K562 (cell line): ENCODE measurements at regions not wholly inside any gene's neighbourhood (a gene's known extent, or its start where the extent isn't known, plus 50 kb on each side); places are given as distances from the start of the nearest gene placed in this dataset.
A peak's percentile ranks its signal among the peaks of the same experiment; 100 is the strongest.

Experiments used
- ATAC-seq: fragments of 200-7000 bp; cut with Tn5 transposase; 3 replicates; pipeline ENCODE4 v1.9.1; 2020; ENCODE audit warnings: moderate library complexity
- BruUV-seq: library from RNA; stranded (reverse); fragments of 400-500 nt; replicated peaks from 2 replicates; lab custom pipeline; 2021; lab: Mats Ljungman, UMichigan
- CTCF ChIA-PET: fragments of 300-600 bp; formaldehyde crosslinking; extraction: SDS; loops from one replicate; lab custom pipeline; 2021; ENCODE audit warnings: low intra/inter-chr PET ratio; lab: Yijun Ruan, JAX
- POLR2A ChIA-PET: fragments of 300-600, 350-650 bp; sonication (Branson Sonifier 250); formaldehyde crosslinking; extraction: SDS; loops from one replicate; lab custom pipeline; 2021; ENCODE audit warnings: antibody characterized with exemption, inconsistent platforms; lab: Yijun Ruan, JAX
- DNase-seq, 4 experiments: peaks; one replicate each; pipeline versions ENCODE4 v3.0.0 to v3.0.0-alpha.2; 2011 to 2018; ENCODE audit warnings: low spot score in 3 of 4, mixed read lengths in 3 of 4; ENCODE audit errors: extremely low read depth in 1 of 4
- FAIRE-seq: peaks from 2 replicates; lab custom pipeline; 2011; peaks lifted over from hg19 to GRCh38; lab: Jason Lieb, UNC
- H2AFZ ChIP-seq: 2 replicates; pipeline ENCODE4 v1.6.0; 2011; ENCODE audit warnings: low read depth, low read length, control low read depth, inconsistent platforms
- H3K27ac ChIP-seq: fragments of 200-600 bp; 3 replicates; pipeline ENCODE4 v1.8.0; 2011; ENCODE audit warnings: low read depth, mild to moderate bottlenecking, control low read depth, inconsistent platforms, low read length, moderate library complexity, mixed read lengths; ENCODE audit errors: extremely low read depth
- H3K27me3 ChIP-seq, 2 experiments: fragments of 300-600 bp in 1 of 2; 2 replicates in 1 of 2; 3 replicates in 1 of 2; pipeline versions ENCODE4 v1.6.0 to v1.8.0; 2011; ENCODE audit warnings: inconsistent platforms in 2 of 2, low read length in 2 of 2, mild to moderate bottlenecking in 1 of 2, mixed read lengths in 1 of 2, moderate library complexity in 1 of 2; ENCODE audit not compliant: control insufficient read depth in 2 of 2, insufficient read depth in 2 of 2
- H3K36me3 ChIP-seq: fragments of 300-600 bp; 3 replicates; pipeline ENCODE4 v1.8.0; 2011; ENCODE audit warnings: mild to moderate bottlenecking, low read length, inconsistent platforms; ENCODE audit not compliant: control insufficient read depth, insufficient read depth
- H3K4me1 ChIP-seq, 2 experiments: fragments of 200-600 bp in 1 of 2; replicated peaks in 1 of 2; 2 replicates in 1 of 2; 3 replicates in 1 of 2; pipeline versions ENCODE4 v1.5.1 to v1.8.0; 2011; ENCODE audit warnings: inconsistent platforms in 2 of 2, low read length in 2 of 2, mild to moderate bottlenecking in 1 of 2, mixed read lengths in 1 of 2, moderate library complexity in 1 of 2; ENCODE audit not compliant: control insufficient read depth in 2 of 2, insufficient read depth in 2 of 2
- H3K4me2 ChIP-seq: 2 replicates; pipeline ENCODE4 v1.6.1; 2011; ENCODE audit warnings: low read length, control low read depth, inconsistent platforms, mixed read lengths; ENCODE audit not compliant: insufficient read depth
- H3K4me3 ChIP-seq: fragments of 200-600 bp; sonication (generic), shearing (Covaris generic); 2 replicates; pipeline ENCODE4 v1.5.1; 2016; ENCODE audit warnings: control low read depth, inconsistent platforms
- H3K79me2 ChIP-seq: fragments of 200-600 bp; 3 replicates; pipeline ENCODE4 v1.8.0; 2011; ENCODE audit warnings: low read length, inconsistent platforms; ENCODE audit not compliant: control insufficient read depth, insufficient read depth
- H3K9ac ChIP-seq, 2 experiments: 2 replicates each; pipeline versions ENCODE4 v1.6.0 to v1.6.1; 2011; ENCODE audit warnings: low read depth in 2 of 2, low read length in 2 of 2, control low read depth in 1 of 2, inconsistent platforms in 1 of 2, mild to moderate bottlenecking in 1 of 2, mixed read lengths in 1 of 2; ENCODE audit not compliant: insufficient read depth in 1 of 2
- H3K9me1 ChIP-seq: one replicate; pipeline ENCODE4 v1.6.0; 2011; ENCODE audit warnings: inconsistent platforms, mild to moderate bottlenecking, low read length, moderate library complexity; ENCODE audit not compliant: control insufficient read depth, insufficient read depth
- H3K9me3 ChIP-seq: replicated peaks from 2 replicates; pipeline ENCODE4 v1.5.1; 2011; ENCODE audit warnings: low read depth, low read length, inconsistent platforms; ENCODE audit not compliant: control insufficient read depth, insufficient read depth
- H4K20me1 ChIP-seq: replicated peaks from 2 replicates; pipeline ENCODE4 v1.6.1; 2011; ENCODE audit warnings: low read length, inconsistent platforms, mixed read lengths; ENCODE audit not compliant: control insufficient read depth, insufficient read depth
- AFF1 ChIP-seq, 2 experiments: fragments of 450-650 bp; IDR thresholded peaks; 2 replicates each; pipeline ENCODE4 v1.6.1; 2018; ENCODE audit warnings: mild to moderate bottlenecking in 2 of 2, low read depth in 1 of 2; ENCODE audit not compliant: partially characterized antibody in 2 of 2
- CHD2 ChIP-seq: IDR thresholded peaks from 2 replicates; pipeline ENCODE4 v1.6.1; 2011; ENCODE audit warnings: low read depth, low read length
- DEAF1 ChIP-seq: fragments of 450-650 bp; formaldehyde crosslinking; IDR thresholded peaks from 2 replicates; pipeline ENCODE4 v1.4.0; 2020; ENCODE audit warnings: mild to moderate bottlenecking, moderate library complexity
- ESRRA ChIP-seq: fragments of 450-650 bp; IDR thresholded peaks from 2 replicates; pipeline ENCODE4 v1.6.1; 2014; ENCODE audit warnings: low read depth, mild to moderate bottlenecking, moderate library complexity, borderline replicate concordance
- FOXA1 ChIP-seq: fragments of 450-650 bp; IDR thresholded peaks from 2 replicates; pipeline ENCODE4 v1.6.1; 2016; ENCODE audit warnings: mild to moderate bottlenecking, borderline replicate concordance
- NFE2 ChIP-seq: IDR thresholded peaks from 2 replicates; pipeline ENCODE4 v1.6.1; 2014; ENCODE audit warnings: antibody characterized with exemption, low read depth
- RFX5 ChIP-seq: IDR thresholded peaks from 2 replicates; pipeline ENCODE4 v1.6.1; 2011; ENCODE audit warnings: low read depth, mild to moderate bottlenecking, improper control_type of control experiment, low read length
- SAFB2 ChIP-seq: fragments of 200-400 bp; formaldehyde crosslinking; IDR thresholded peaks from 2 replicates; pipeline ENCODE4 v1.6.1; 2018; ENCODE audit warnings: borderline replicate concordance, low read length, low read depth, moderate library complexity; ENCODE audit not compliant: severe bottlenecking
- SIRT6 ChIP-seq: IDR thresholded peaks from one replicate; pipeline ENCODE4 v1.6.1; 2012; ENCODE audit warnings: low read depth, mild to moderate bottlenecking, control low read depth, inconsistent platforms, low read length, moderate library complexity
- SMAD3 ChIP-seq: fragments of 450-650 bp; formaldehyde crosslinking; conservative IDR thresholded peaks from 2 replicates; pipeline ENCODE4 v1.4.0; 2020; ENCODE audit warnings: mild to moderate bottlenecking
- THAP12 ChIP-seq: fragments of 250-450 bp; sonication (Bioruptor Pico); IDR thresholded peaks from 2 replicates; pipeline ENCODE4 v1.9.0; 2021; ENCODE audit warnings: mild to moderate bottlenecking, inconsistent platforms
- ZNF311 ChIP-seq: fragments of 250-450 bp; sonication (Bioruptor Pico); IDR thresholded peaks from 2 replicates; pipeline ENCODE4 v1.4.0; 2020; ENCODE audit warnings: mild to moderate bottlenecking, moderate library complexity
- ZNF696 ChIP-seq: fragments of 250-450 bp; sonication (Bioruptor Pico); conservative IDR thresholded peaks from 2 replicates; pipeline ENCODE4 v1.4.0; 2020; ENCODE audit warnings: mild to moderate bottlenecking, moderate library complexity
- WGBS: fragments of 100-300 bp; shearing (Covaris generic); methylation state at CpG from one replicate; pipeline ENCODE4 v1.1.6; 2016; ENCODE audit warnings: low coverage, mixed read lengths; ENCODE audit not compliant: insufficient coverage; ENCODE audit errors: missing lambda C conversion rate; 5-methylcytosine and 5-hydroxymethylcytosine counted together
- in situ Hi-C: fragments of 300-500 bp; cut with MboI; formaldehyde crosslinking; loops from 4 replicates; pipeline ENCODE4 v1.15.0; 2018; ENCODE audit warnings: inconsistent platforms, mixed read lengths
- intact Hi-C: fragments of 100-400 bp; cut with micrococcal nuclease; formaldehyde crosslinking; loops from 2 replicates; pipeline ENCODE4 v1.14.2; 2022
- TF ChIP-seq, protein P1 (sequence below): fragments of 250-450 bp; sonication (Bioruptor Pico); IDR thresholded peaks from 2 replicates; pipeline ENCODE4 v1.5.1; 2021; ENCODE audit warnings: mild to moderate bottlenecking

DNA sequence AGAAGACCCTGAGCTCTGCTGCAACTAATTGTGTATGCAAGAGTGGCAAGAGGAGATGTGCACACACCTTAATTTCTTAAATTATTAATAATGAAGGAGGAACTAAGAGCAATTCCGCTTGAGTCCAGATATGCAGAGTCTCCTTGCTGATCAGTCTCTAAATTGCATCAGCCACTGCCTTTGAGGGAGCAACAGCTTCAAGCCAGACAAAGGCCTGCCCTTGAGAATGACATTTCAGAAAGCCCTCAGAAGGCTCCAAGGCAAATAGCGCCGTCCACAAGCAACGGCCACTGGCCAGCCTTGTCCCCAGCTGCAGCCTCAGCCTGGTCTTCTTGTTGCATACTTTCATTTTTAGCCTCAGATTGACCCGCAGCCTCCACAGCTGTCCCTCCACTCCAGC lies 110.6 kb upstream of the RNF32 start:
- no peaks in the 10 kb centered on the region for H3K9me1 ChIP-seq
- H3K4me2 ChIP-seq = no peak overlapping the region
- in situ Hi-C loops = no loop called here
- ChIA-PET POLR2A (interaction anchor here (1.4 kb wide), 1 partner anchor 25 kb away, joined by 3 read pairs; no protein-coding TSS in a partner anchor), CTCF (no interaction called here)
- H3K79me2 ChIP-seq = no peaks in the 10 kb centered on the region
- no peak overlapping the region for H3K4me3 ChIP-seq
- H3K27ac ChIP-seq = no peak overlapping the region
- peaks cover 35 to 37% of the 10 kb centered on the region in 2 experiments for H3K27me3 ChIP-seq
- WGBS = 0% methylated on average over 5 of the region's 5 CpGs
- intact Hi-C loops = no loop called here
- BruUV-seq = no TSS peak
- no peaks in the 10 kb centered on the region for H3K36me3 ChIP-seq
- H3K9ac ChIP-seq = no peak overlapping the region
- ATAC-seq = peak; percentile 72
- DNase-seq = no peak
- no peak for FAIRE-seq
- H4K20me1 ChIP-seq = no peaks in the 10 kb centered on the region
- H2AFZ ChIP-seq = no peak overlapping the region
- H3K9me3 ChIP-seq = no peaks in the 10 kb centered on the region; the same call in 1 of the 2 replicates
- peaks cover 0 to 5% of the 10 kb centered on the region in 2 experiments; a peak in 2 of 5 replicates for H3K4me1 ChIP-seq
- no peak for TF ChIP-seq SIRT6
- TF ChIP-seq RFX5 = no peak
- TF ChIP-seq, protein P1, sequence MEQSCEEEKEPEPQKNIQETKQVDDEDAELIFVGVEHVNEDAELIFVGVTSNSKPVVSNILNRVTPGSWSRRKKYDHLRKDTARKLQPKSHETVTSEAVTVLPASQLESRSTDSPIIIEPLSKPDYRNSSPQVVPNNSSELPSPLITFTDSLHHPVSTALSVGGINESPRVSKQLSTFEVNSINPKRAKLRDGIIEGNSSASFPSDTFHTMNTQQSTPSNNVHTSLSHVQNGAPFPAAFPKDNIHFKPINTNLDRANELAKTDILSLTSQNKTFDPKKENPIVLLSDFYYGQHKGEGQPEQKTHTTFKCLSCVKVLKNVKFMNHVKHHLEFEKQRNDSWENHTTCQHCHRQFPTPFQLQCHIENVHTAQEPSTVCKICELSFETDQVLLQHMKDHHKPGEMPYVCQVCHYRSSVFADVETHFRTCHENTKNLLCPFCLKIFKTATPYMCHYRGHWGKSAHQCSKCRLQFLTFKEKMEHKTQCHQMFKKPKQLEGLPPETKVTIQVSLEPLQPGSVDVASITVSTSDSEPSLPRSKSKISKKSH (CRISPR knock-in tag) = no peak
- TF ChIP-seq SAFB2 = no peak
- TF ChIP-seq DEAF1 = no peak
- no peak for TF ChIP-seq NFE2
- no peak for TF ChIP-seq AFF1 (IDR thresholded peaks at IDR 0.05; ENCODE audit: low read depth in 1 of 2, partially characterized antibody in 2 of 2)
- TF ChIP-seq SMAD3 (CRISPR knock-in tag) = no peak
- TF ChIP-seq ESRRA = peak; percentile 79
- no peak for TF ChIP-seq ZNF696 (CRISPR knock-in tag)
- no peak for TF ChIP-seq THAP12 (CRISPR knock-in tag)
- no peak for TF ChIP-seq FOXA1
- no peak for TF ChIP-seq ZNF311 (CRISPR knock-in tag)
- no peak for TF ChIP-seq CHD2
